ENCODE measurements at regions not wholly inside any gene's neighbourhood (a gene's known extent, or its start where the extent isn't known, plus 50 kb on each side); places are given as distances from the start of the nearest gene placed in this dataset.
"Not testable (repeated sequence)": the region's sequence is repeated elsewhere in the genome, so short reads cannot be mapped to it uniquely, and the experiment has no call there.

- no peak for DNase-seq
- Histone ChIP-seq H3K9me3 (replicated peaks) (no peaks in the 10 kb centered on the region), H3K27ac (no peak overlapping the region), H3K36me3 (no peaks in the 10 kb centered on the region), H3K4me1 (no peaks in the 10 kb centered on the region), H3K27me3 (no peaks in the 10 kb centered on the region), H3K4me3 (no peak overlapping the region)
Observed at GRCh38 chr4:171432536-171432935, 380.7 kb upstream of the GALNTL6 start.

- H3K9me3 ChIP-seq (replicated peaks), result no peaks in the 10 kb centered on the region
- H3K27me3 ChIP-seq, result no peaks in the 10 kb centered on the region
- H3K4me3 ChIP-seq, result no peak overlapping the region
- H3K27ac ChIP-seq, result no peak overlapping the region
- H3K4me1 ChIP-seq, result no peaks in the 10 kb centered on the region
- no peaks in the 10 kb centered on the region for H3K36me3 ChIP-seq
- no peak for DNase-seq
Observed at GRCh38 chr4:171430495-171430894, 382.7 kb upstream of the GALNTL6 start.

GRCh38 chr4:171397175-171397574 is 416.0 kb upstream of the GALNTL6 start:
- H3K27ac ChIP-seq, result no peak overlapping the region
- H3K27me3 ChIP-seq, result no peaks in the 10 kb centered on the region
- no peaks in the 10 kb centered on the region for H3K4me1 ChIP-seq
- no peaks in the 10 kb centered on the region for H3K9me3 ChIP-seq (replicated peaks)
- H3K4me3 ChIP-seq, result no peak overlapping the region
- DNase-seq, result no peak
- no peaks in the 10 kb centered on the region for H3K36me3 ChIP-seq

GRCh38 chr4:171390626-171391025 is 422.6 kb upstream of the GALNTL6 start:
- peaks cover 9% of the 10 kb centered on the region for H3K4me1 ChIP-seq
- no peak overlapping the region for H3K4me3 ChIP-seq
- DNase-seq, result peak in 1 of 2 experiments; percentile 47
- peak overlapping the region; percentile 26; the same call in 1 of the 2 replicates for H3K27ac ChIP-seq
- H3K36me3 ChIP-seq, result no peaks in the 10 kb centered on the region
- H3K9me3 ChIP-seq (replicated peaks), result no peaks in the 10 kb centered on the region
- H3K27me3 ChIP-seq, result no peaks in the 10 kb centered on the region

- no peaks in the 10 kb centered on the region for H3K36me3 ChIP-seq
- H3K27me3 ChIP-seq, result no peaks in the 10 kb centered on the region
- H3K4me3 ChIP-seq, result no peak overlapping the region
- peak in 1 of 2 experiments; percentile 27 for DNase-seq
- H3K9me3 ChIP-seq (replicated peaks), result no peaks in the 10 kb centered on the region
- H3K27ac ChIP-seq, result peak overlapping the region; percentile 45
- peaks cover 15% of the 10 kb centered on the region for H3K4me1 ChIP-seq
Observed at GRCh38 chr4:171378323-171378722, 434.9 kb upstream of the GALNTL6 start.

- no peak overlapping the region for H3K27ac ChIP-seq
- peaks cover 15% of the 10 kb centered on the region for H3K4me1 ChIP-seq
- no peak for DNase-seq
- H3K9me3 ChIP-seq (replicated peaks), result no peaks in the 10 kb centered on the region
- H3K27me3 ChIP-seq, result no peaks in the 10 kb centered on the region
- H3K4me3 ChIP-seq, result no peak overlapping the region
- no peaks in the 10 kb centered on the region for H3K36me3 ChIP-seq
Observed at GRCh38 chr4:171376724-171377123, 436.5 kb upstream of the GALNTL6 start.

- Histone ChIP-seq H3K9me3 (replicated peaks) (no peaks in the 10 kb centered on the region), H3K27me3 (no peaks in the 10 kb centered on the region), H3K27ac (no peak overlapping the region), H3K4me3 (no peak overlapping the region), H3K4me1 (no peaks in the 10 kb centered on the region), H3K36me3 (no peaks in the 10 kb centered on the region)
- DNase-seq, result no peak
Observed at GRCh38 chr4:171353535-171353934, 459.7 kb upstream of the GALNTL6 start.

- Histone ChIP-seq H3K36me3 (no peaks in the 10 kb centered on the region), H3K27me3 (no peaks in the 10 kb centered on the region), H3K9me3 (replicated peaks) (no peaks in the 10 kb centered on the region), H3K4me3 (no peak overlapping the region), H3K27ac (no peak overlapping the region), H3K4me1 (no peaks in the 10 kb centered on the region)
- DNase-seq, result no peak
Observed at GRCh38 chr4:171348090-171348489, 465.1 kb upstream of the GALNTL6 start.

- no peaks in the 10 kb centered on the region for H3K9me3 ChIP-seq (replicated peaks)
- DNase-seq, result peak in 1 of 2 experiments; percentile 2
- H3K27me3 ChIP-seq, result no peaks in the 10 kb centered on the region
- no peak overlapping the region for H3K4me3 ChIP-seq
- no peaks in the 10 kb centered on the region for H3K4me1 ChIP-seq
- no peak overlapping the region for H3K27ac ChIP-seq
- H3K36me3 ChIP-seq, result no peaks in the 10 kb centered on the region
Observed at GRCh38 chr4:171342646-171343045, 470.6 kb upstream of the GALNTL6 start.

GRCh38 chr4:171340258-171340657 is 472.9 kb upstream of the GALNTL6 start:
- Histone ChIP-seq H3K27ac (no peak overlapping the region), H3K27me3 (no peaks in the 10 kb centered on the region), H3K9me3 (replicated peaks) (no peaks in the 10 kb centered on the region), H3K4me1 (no peaks in the 10 kb centered on the region), H3K4me3 (no peak overlapping the region), H3K36me3 (no peaks in the 10 kb centered on the region)
- no peak for DNase-seq

- Histone ChIP-seq H3K9me3 (replicated peaks) (no peaks in the 10 kb centered on the region), H3K27ac (no peak overlapping the region), H3K4me3 (no peak overlapping the region)
Observed at GRCh38 chr4:171334549-171334948, 478.7 kb upstream of the GALNTL6 start.

GRCh38 chr4:171308661-171309060 is 504.5 kb upstream of the GALNTL6 start:
- no peaks in the 10 kb centered on the region for H3K9me3 ChIP-seq (replicated peaks)
- no peak for DNase-seq
- H3K27me3 ChIP-seq, result no peaks in the 10 kb centered on the region
- H3K36me3 ChIP-seq, result no peaks in the 10 kb centered on the region
- H3K27ac ChIP-seq, result no peak overlapping the region
- H3K4me3 ChIP-seq, result no peak overlapping the region
- no peaks in the 10 kb centered on the region for H3K4me1 ChIP-seq

More at GRCh38 chr4:171334549-171334948, 478.7 kb upstream of the GALNTL6 start:
- H3K27me3 ChIP-seq, result no peaks in the 10 kb centered on the region
- no peak for DNase-seq
- H3K4me1 ChIP-seq, result no peaks in the 10 kb centered on the region
- no peaks in the 10 kb centered on the region for H3K36me3 ChIP-seq

GRCh38 chr4:171298048-171298718 is 515.0 kb upstream of the GALNTL6 start:
- DNase-seq, result not testable (repeated sequence)

GRCh38 chr4:171288816-171289432 is 524.3 kb upstream of the GALNTL6 start:
- Histone ChIP-seq H3K36me3 (no peaks in the 10 kb centered on the region), H3K4me3 (no peak overlapping the region), H3K27ac (no peak overlapping the region), H3K4me1 (no peaks in the 10 kb centered on the region), H3K27me3 (no peaks in the 10 kb centered on the region), H3K9me3 (replicated peaks) (no peaks in the 10 kb centered on the region)
- no peak for DNase-seq

More at GRCh38 chr4:171298048-171298718, 515.0 kb upstream of the GALNTL6 start:
- not testable (repeated sequence) for H3K4me1 ChIP-seq; H3K36me3 ChIP-seq; H3K27ac ChIP-seq; H3K27me3 ChIP-seq; H3K9me3 ChIP-seq (replicated peaks); H3K4me3 ChIP-seq

GRCh38 chr4:171281359-171281758 is 531.8 kb upstream of the GALNTL6 start:
- H3K27me3 ChIP-seq, result no peaks in the 10 kb centered on the region
- H3K36me3 ChIP-seq, result no peaks in the 10 kb centered on the region
- no peaks in the 10 kb centered on the region for H3K4me1 ChIP-seq
- H3K4me3 ChIP-seq, result no peak overlapping the region
- no peak overlapping the region for H3K27ac ChIP-seq
- no peak for DNase-seq
- H3K9me3 ChIP-seq (replicated peaks), result no peaks in the 10 kb centered on the region

- no peaks in the 10 kb centered on the region for H3K27me3 ChIP-seq
- no peak for DNase-seq
- H3K27ac ChIP-seq, result no peak overlapping the region
Observed at GRCh38 chr4:171279131-171279530, 534.1 kb upstream of the GALNTL6 start.

More at GRCh38 chr4:171279131-171279530, 534.1 kb upstream of the GALNTL6 start:
- no peak overlapping the region for H3K4me3 ChIP-seq
- H3K4me1 ChIP-seq, result no peaks in the 10 kb centered on the region
- H3K36me3 ChIP-seq, result no peaks in the 10 kb centered on the region
- H3K9me3 ChIP-seq (replicated peaks), result no peaks in the 10 kb centered on the region

All from SJCRH30 (cell line).